GM12891 (cell line): ENCODE measurements at regions not wholly inside any gene's neighbourhood (a gene's known extent, or its start where the extent isn't known, plus 50 kb on each side); places are given as distances from the start of the nearest gene placed in this dataset.

Experiments
- POLR2AphosphoS5 ChIP-seq: IDR thresholded peaks from 2 replicates; pipeline ENCODE4 v1.6.1; 2011; ENCODE audit warnings: low read depth, low read length, control low read depth
- POU2F2 ChIP-seq: IDR thresholded peaks from 2 replicates; pipeline ENCODE4 v1.6.1; 2011; ENCODE audit warnings: low read depth, mild to moderate bottlenecking, control low read depth, low read length, moderate library complexity

- TF ChIP-seq POU2F2 (no peak), POLR2AphosphoS5 (no peak)
Measured at GRCh38 chr11:100624346-100624745, 62.7 kb upstream of the ARHGAP42 start.
